ENCODE measurements at regions not wholly inside any gene's neighbourhood (a gene's known extent, or its start where the extent isn't known, plus 50 kb on each side); places are given as distances from the start of the nearest gene placed in this dataset.
A peak's percentile ranks its signal among the peaks of the same experiment; 100 is the strongest.
"Not testable (repeated sequence)": the region's sequence is repeated elsewhere in the genome, so short reads cannot be mapped to it uniquely, and the experiment has no call there.

DNA sequence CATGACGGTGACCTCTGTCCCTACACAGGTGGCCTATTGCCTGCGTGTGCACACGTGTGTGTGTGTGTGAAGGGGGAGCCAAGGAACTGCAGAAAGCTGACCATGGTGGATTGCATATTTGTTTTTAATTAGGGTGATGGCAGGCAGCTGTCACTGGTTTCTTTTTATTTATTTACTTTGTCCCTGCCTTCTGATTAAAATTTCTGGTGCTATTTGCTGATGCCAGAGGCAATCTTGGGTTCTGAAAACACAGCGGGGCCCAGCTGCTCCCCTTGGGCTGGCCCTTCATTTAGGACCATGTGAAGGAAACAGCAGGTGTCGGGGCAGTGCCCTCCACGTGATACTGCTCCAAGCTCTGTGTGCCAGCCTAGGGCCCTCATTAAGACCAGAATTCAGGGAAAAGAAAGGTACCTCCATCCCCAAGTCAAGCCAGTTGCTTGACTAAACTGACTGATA is 71.3 kb upstream of the PODXL start:
- no peak for TF ChIP-seq CTCF (IDR thresholded peaks at IDR 0.05; ENCODE audit: low read depth, low read length, missing control alignments)
- no peak overlapping the region for H3K27ac ChIP-seq
- no peaks in the 10 kb centered on the region for H3K36me3 ChIP-seq (replicated peaks)
- no peak for DNase-seq
- no peak overlapping the region for H3K4me3 ChIP-seq (ENCODE audit: low read depth, low read length)
- no peaks in the 10 kb centered on the region for H3K27me3 ChIP-seq (replicated peaks)
- in situ Hi-C loops (cut with HindIII; ENCODE audit: low pct_ligation_motif_present, low sequenced_read_pairs): no loop called here

GRCh38 chr7:131626643-131627042 is 70.2 kb upstream of the PODXL start:
- Histone ChIP-seq H3K36me3 (replicated peaks) (no peaks in the 10 kb centered on the region), H3K27me3 (replicated peaks) (no peaks in the 10 kb centered on the region), H3K4me3 (ENCODE audit: low read depth, low read length) (no peak overlapping the region), H3K27ac (no peak overlapping the region)
- DNase-seq: no peak
- in situ Hi-C loops (cut with HindIII; ENCODE audit: low pct_ligation_motif_present, low sequenced_read_pairs): no loop called here
- no peak for TF ChIP-seq CTCF (IDR thresholded peaks at IDR 0.05; ENCODE audit: low read depth, low read length, missing control alignments)

GRCh38 chr7:131625817-131626372 is 69.5 kb upstream of the PODXL start:
- Histone ChIP-seq H3K27me3 (replicated peaks) (no peaks in the 10 kb centered on the region), H3K36me3 (replicated peaks) (no peaks in the 10 kb centered on the region), H3K4me3 (ENCODE audit: low read depth, low read length) (no peak overlapping the region), H3K27ac (peak overlapping the region; percentile 44)
- peak; percentile 48 for TF ChIP-seq CTCF (IDR thresholded peaks at IDR 0.05; ENCODE audit: low read depth, low read length, missing control alignments)
- DNase-seq: peak; percentile 82
- in situ Hi-C loops (cut with HindIII; ENCODE audit: low pct_ligation_motif_present, low sequenced_read_pairs): no loop called here

- H3K27me3 ChIP-seq (replicated peaks); in situ Hi-C loops (cut with HindIII; ENCODE audit: low pct_ligation_motif_present, low sequenced_read_pairs); H3K36me3 ChIP-seq (replicated peaks); H3K4me3 ChIP-seq (ENCODE audit: low read depth, low read length); DNase-seq: not testable (repeated sequence)
- peak overlapping the region; percentile 44 for H3K27ac ChIP-seq
These were observed 68.9 kb upstream of the PODXL start for GRCh38 chr7:131625345-131625744.

GRCh38 chr7:131624536-131624935 is 68.1 kb upstream of the PODXL start:
- in situ Hi-C loops (cut with HindIII; ENCODE audit: low pct_ligation_motif_present, low sequenced_read_pairs): no loop called here
- Histone ChIP-seq H3K27me3 (replicated peaks) (no peaks in the 10 kb centered on the region), H3K36me3 (replicated peaks) (no peaks in the 10 kb centered on the region), H3K27ac (no peak overlapping the region), H3K4me3 (ENCODE audit: low read depth, low read length) (no peak overlapping the region)
- no peak for TF ChIP-seq CTCF (IDR thresholded peaks at IDR 0.05; ENCODE audit: low read depth, low read length, missing control alignments)
- DNase-seq: no peak

- Histone ChIP-seq H3K36me3 (replicated peaks) (no peaks in the 10 kb centered on the region), H3K27ac (peak overlapping the region; percentile 69), H3K27me3 (replicated peaks) (no peaks in the 10 kb centered on the region), H3K4me3 (ENCODE audit: low read depth, low read length) (no peak overlapping the region)
- no peak for TF ChIP-seq CTCF (IDR thresholded peaks at IDR 0.05; ENCODE audit: low read depth, low read length, missing control alignments)
- peak; percentile 88 for DNase-seq
- in situ Hi-C loops (cut with HindIII; ENCODE audit: low pct_ligation_motif_present, low sequenced_read_pairs): no loop called here
These were observed 66.7 kb upstream of the PODXL start for GRCh38 chr7:131623154-131623553.
